Sigmoid colon (tissue), 4 donors: ENCODE measurements at regions not wholly inside any gene's neighbourhood (a gene's known extent, or its start where the extent isn't known, plus 50 kb on each side); places are given as distances from the start of the nearest gene placed in this dataset.

Experiments used
- POLR2A ChIP-seq, 2 donors: fragments of 450-650 bp; IDR thresholded peaks; one replicate each; pipeline ENCODE4 v1.6.1; 2016; ENCODE audit warnings: antibody characterized with exemption in 2 of 2, mild to moderate bottlenecking in 2 of 2, moderate library complexity in 2 of 2
- POLR2AphosphoS5 ChIP-seq, 4 donors: sonication (generic); formaldehyde crosslinking; IDR thresholded peaks; one replicate each; pipeline ENCODE4 v1.6.1; 2017; ENCODE audit warnings: antibody characterized with exemption in 4 of 4
- TF ChIP-seq, protein P1 (sequence below), 4 experiments: fragments of 450-650 bp in 3 of 4; fragments of 200-600 bp in 1 of 4; IDR thresholded peaks; one replicate each; pipeline ENCODE4 v1.5.1; 2016 to 2019; ENCODE audit warnings: antibody characterized with exemption in 4 of 4, mild to moderate bottlenecking in 3 of 4, moderate library complexity in 2 of 4

DNA sequence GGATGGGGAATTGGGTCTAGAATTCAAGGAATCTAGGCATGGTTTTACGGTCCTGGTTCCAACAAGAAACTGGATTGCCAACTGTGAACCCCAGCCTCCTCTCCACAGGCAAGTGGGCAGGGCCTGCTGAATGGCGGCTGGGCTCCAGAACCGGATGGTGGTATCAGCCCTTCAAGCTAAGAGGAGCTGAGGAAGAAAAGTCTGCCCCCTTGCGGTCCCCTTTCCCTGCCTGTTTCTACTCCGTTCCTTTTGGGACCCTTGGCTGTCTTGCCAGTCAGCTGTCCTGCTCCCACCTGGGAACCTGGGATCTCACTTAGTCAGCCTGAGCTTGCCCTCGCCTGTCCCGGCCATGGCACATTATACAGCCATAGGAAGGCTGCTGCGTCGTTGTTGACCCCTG lies 234.4 kb upstream of the DAPK1 start:
- TF ChIP-seq, protein P1, sequence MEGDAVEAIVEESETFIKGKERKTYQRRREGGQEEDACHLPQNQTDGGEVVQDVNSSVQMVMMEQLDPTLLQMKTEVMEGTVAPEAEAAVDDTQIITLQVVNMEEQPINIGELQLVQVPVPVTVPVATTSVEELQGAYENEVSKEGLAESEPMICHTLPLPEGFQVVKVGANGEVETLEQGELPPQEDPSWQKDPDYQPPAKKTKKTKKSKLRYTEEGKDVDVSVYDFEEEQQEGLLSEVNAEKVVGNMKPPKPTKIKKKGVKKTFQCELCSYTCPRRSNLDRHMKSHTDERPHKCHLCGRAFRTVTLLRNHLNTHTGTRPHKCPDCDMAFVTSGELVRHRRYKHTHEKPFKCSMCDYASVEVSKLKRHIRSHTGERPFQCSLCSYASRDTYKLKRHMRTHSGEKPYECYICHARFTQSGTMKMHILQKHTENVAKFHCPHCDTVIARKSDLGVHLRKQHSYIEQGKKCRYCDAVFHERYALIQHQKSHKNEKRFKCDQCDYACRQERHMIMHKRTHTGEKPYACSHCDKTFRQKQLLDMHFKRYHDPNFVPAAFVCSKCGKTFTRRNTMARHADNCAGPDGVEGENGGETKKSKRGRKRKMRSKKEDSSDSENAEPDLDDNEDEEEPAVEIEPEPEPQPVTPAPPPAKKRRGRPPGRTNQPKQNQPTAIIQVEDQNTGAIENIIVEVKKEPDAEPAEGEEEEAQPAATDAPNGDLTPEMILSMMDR (IDR thresholded peaks at IDR 0.05) = no peak
- TF ChIP-seq POLR2AphosphoS5 (IDR thresholded peaks at IDR 0.05) (no peak), POLR2A (IDR thresholded peaks at IDR 0.05) (no peak)
